T-helper 9 cell (primary cell): ENCODE measurements at regions not wholly inside any gene's neighbourhood (a gene's known extent, or its start where the extent isn't known, plus 50 kb on each side); places are given as distances from the start of the nearest gene placed in this dataset.

ENCODE experiments used
- DNase-seq: peaks from one replicate; pipeline ENCODE4 v3.0.0-alpha.2; 2020

DNA sequence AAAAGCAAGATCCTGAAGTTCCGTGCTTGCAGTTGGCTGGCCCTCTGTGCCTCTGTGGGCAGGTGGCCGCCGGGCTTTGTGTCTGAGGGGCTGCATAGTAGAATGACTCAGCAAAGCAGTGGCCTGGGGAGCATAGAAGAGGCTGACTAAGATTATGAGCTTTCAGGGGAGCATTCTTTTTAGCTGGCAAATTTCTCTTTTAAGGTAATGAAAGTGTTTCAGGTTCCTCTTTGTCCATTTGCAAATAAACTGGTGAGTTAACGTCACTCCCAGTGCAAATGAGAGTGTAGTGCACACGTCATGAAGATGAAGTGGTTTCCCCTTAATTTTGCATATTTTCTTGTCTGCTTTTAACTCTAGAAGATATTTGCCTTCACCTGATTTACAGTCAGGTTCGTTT, 98.6 kb downstream of the BCL2L11 start:
- DNase-seq: no peak

DNA sequence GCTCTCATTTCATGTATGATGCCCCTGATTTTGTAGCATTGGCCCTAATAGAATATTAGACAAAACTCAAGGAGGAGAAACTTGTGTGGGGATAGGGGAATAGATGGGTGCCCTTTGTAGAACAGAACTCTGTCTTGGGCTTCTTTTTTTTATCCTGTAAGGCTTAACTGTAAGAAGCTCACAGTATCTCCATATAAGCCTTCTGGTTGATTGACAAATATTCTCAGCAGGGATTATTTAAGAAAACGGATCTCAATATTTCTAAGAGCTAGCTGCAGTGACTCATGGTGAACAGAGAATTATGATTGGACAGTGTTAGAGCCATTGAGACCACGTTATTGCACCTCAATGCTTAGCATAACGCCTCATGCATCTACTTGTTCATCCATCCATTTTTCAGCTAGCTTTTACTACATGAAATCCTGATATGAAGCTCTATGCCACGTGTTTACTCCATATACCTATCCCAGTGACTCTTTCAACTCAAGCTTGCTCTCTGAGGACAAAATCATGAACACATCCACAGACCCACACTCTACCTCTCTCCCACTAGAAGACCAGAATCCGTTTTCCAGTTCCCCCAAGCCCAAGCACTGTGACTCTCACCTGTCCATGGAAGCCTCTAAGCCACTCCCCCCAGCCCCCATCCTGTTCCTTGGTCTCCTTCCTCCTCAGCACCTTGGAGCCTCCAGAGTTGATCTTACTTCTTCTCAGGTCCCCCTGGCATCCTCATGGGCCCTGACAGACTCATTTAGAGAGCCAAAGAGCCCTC, 99.2 kb downstream of the BCL2L11 start:
- no peak for DNase-seq

DNA sequence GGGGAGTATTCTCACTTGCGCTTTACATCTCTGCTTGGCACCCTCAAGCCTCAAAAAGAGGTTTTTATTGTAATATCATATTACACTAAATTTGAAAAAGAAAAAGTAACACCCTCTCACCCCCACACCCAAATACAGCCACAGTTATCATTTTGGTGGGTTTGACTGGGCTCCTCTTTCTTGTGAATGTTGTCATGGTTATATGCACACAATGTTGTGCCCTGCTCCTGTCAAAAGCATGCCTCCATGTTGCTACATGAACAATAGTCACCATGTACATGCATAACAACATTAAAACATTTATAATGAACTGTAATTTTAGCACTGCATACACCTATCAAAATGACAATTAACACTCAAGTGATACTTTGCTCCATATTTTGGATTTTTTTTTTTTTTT, 100.2 kb downstream of the BCL2L11 start:
- DNase-seq: no peak

DNA sequence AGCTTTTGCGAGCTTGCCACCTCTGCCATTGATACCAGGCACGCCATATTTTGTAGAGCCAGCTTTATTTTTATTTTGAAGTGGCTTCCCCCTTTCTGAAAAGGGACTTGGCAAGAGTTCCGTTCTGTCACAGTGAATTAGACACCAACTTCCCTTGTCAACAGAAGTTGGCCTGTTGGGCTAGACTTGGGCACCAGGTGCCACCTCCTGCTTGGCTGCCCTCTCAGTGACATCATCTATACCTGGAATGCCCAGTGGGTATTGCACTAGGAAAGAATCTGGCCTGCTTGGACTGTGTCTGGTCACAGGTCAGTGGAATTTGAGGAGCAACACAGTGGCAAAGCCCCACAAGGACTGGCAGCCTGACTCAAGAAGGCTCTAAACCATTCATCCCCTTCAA, 101.0 kb downstream of the BCL2L11 start:
- no peak for DNase-seq

GRCh38 chr2:111222204-111222866, 101.6 kb downstream of the BCL2L11 start:
- DNase-seq: no peak

DNA sequence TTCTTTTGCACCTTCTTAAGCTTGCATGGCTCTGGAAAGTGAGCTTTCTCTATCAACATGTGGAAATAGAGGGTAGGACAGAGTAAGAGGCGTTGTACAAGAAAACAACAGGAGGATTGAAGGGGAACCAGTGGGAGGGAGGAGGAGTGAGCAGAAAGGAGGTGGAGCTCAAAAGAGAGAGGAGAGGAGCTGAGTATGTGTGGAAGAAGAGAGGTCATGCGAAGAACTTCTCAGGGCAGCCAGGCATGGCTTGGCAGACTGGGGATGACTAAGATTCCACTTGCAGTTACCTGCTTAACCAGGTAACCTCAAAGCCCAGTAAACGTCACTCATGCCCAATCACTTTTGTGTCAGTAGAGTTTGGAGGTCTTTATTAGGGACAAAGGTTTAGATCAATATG, 105.1 kb downstream of the BCL2L11 start:
- no peak for DNase-seq

DNA sequence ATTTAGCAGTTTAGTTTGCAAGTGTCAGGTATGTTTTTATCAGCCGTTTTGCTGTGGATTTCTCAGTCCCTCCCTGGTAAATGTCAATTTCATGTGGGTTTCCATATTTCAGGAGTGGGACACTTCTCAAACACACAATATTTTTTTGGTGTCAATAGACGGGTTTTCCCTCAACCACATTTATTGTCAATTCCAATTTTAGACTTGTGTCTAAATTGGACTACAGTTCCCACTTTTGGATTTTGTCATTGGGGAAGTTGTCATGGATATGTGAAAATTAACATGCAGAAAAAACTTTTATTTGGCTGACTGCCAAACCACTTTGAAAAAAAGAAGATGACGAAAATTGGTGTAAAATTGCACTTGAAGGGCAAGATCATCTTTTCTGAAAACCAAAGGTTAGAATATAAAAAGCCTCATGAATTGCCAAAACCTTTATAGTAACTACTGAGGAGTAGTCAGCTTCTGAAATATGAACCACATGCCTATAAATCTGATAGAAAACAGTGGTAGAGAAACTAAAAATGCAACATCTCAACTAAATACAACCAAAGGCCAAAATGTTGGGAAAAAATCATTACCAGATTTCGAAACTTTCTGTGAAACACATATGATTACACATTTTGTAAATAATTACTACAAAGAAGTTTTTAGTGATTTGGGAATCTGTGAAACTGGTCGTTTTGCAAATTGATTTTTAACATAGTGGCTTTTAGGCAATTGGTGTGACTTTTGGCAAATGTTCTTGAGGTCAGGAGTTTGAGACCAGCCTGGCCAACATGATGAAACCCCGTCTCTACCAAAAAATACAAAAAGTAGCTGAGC, 106.4 kb downstream of the BCL2L11 start:
- no peak for DNase-seq

- no peak for DNase-seq
These were observed 107.0 kb downstream of the BCL2L11 start for GRCh38 chr2:111227716-111228141.

GRCh38 chr2:111231532-111232252, 111.0 kb downstream of the BCL2L11 start:
- DNase-seq: no peak

DNA sequence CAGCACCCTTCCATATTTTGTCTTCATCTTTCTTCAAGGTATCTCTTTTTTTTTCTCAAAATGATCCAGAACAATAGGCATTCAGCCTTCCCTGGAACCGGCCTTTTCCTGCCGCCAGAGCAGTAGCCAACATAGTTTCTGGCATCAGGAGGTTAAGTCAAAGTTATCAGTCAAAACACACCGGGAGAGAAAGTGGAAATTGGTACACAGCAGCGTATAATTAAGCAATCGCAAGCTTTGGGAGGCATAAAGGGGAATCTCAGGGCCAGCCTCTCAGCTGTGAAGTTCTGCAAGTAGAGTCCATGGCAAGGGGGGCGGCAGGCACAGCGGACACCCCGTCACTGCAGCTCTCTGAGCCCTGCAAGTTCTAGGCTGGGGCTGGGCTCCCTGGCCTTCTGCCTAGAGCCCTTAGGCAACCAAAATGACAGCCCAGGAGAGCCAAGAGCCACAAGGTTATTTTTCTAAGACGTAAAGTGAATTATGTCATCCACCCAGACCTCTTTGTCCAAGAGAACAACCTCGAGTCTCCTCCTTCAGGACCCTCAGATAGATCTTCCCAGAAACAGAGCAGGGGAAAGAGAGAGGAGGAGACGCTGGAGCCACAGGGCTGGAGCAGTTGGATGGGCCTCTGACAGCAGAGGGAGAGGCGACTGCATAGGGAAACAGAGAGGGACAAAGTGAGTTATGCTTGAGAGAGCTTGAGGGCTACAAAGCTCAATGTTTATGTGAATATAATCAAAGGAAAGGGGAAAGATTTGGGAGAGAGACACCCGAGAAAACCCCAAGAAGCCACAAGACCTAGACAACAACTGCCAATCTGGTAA, 114.7 kb downstream of the BCL2L11 start:
- DNase-seq: no peak

GRCh38 chr2:111236025-111236424, 115.3 kb downstream of the BCL2L11 start:
- no peak for DNase-seq

- no peak for DNase-seq
These were observed 117.6 kb downstream of the BCL2L11 start for GRCh38 chr2:111238296-111238695.

DNA sequence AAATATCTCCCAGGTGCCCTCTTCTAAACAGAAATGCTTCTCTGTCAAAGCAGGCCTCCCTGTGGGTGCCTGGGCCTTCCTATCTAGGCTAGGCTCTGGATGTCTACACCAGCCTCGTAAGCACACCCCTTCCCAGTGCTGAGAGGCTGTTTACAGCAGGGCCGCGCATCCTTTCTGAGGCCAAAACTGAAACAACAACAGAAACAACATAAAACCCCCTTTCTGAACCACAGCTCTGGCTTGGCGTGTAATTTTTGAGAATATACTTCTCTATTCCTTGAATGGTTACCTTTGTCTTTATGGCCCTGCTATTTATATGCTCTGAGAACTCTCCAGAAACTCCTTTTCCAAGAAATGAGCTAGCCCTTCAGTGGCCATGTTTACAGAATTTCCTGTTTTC, 118.4 kb downstream of the BCL2L11 start:
- no peak for DNase-seq

DNA sequence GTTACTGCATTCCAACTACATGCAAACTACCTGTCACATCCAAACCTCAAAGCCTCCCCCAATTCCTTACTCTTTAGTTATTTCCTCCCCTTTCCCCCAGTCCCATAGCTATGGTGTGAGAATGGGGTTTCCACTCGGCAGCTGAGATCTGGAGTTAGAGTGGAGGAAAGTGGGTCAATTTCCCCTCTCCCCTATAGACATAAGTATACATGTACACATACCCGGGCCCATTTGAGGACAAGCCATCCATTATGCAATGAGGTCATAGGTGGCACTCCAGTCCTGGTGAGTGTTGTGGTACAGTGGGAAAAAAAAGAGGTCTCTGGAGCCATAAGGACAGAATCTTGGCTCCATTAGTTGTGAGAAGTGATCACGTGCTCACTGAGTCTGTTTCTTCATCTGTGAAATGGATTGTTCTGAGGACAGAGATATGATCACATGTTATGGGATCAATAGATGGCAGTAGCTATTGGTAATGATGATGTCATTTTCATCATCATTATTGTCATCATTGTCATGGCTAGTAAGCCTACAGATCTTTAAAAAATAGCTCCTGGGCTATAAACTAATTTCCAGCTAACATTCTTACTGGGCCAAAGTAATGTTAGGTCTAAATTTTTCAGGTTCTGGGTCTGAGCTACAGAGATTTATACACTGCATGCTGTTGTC, 119.0 kb downstream of the BCL2L11 start:
- DNase-seq: no peak

DNA sequence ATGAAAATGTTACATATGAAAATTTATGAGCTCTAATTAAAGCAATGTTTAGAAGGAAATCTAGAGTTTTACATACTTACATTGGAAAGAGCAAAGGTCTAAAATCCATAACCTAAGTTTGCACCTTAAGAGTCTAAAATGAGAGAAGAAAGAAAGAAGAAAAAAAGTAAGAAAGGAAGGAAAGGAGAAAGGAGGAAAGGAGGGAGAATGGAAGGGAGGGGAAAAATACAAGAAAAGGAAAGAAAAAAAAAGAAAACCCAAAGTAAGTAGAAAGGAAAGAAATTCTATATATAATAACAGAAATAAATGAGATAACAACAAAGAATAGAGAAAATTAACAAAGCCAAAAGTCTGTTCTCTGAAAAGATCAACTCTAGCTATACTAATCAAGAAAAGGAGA, 122.6 kb downstream of the BCL2L11 start:
- no peak for DNase-seq

GRCh38 chr2:111244864-111245263, 124.2 kb downstream of the BCL2L11 start:
- DNase-seq: no peak

GRCh38 chr2:111246620-111247061, 125.9 kb downstream of the BCL2L11 start:
- DNase-seq: no peak

DNA sequence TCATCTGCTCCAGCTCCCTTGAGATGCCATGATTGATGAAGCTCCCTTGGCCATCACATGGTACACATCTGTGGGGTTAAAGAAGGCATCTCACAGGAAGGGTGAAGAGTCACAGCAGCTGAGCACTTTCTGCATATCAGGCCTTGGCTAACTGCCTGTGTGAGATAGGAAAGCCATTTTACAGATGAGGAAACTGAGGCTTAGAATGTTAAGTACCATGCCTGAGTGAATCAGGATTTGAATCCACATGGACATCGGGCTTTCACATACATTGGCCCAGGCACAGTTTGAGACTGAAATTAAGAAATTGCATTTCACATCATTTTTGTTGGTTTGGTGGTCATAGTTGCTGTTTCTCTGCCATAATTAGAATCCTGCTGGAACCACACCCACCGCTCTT, 126.8 kb downstream of the BCL2L11 start:
- DNase-seq: no peak

DNA sequence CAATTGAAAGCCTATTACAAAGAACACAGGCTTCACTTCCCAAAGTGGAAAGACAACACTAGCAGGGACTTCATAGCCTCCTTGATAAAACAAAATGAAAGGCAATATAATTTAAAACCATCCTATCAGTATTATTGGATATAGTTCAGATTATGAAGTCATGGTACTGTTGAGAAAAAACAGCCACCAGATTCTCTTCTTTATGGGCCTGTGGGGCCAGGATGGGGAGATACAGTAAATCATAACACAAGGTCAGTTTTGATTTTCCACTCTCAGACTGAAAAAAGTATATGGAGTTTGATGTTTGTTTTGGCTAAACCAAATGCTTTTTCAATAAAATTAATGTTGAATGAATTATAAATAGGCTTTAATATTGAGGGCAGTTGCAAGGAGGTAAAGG, 129.1 kb downstream of the BCL2L11 start:
- DNase-seq: no peak

DNA sequence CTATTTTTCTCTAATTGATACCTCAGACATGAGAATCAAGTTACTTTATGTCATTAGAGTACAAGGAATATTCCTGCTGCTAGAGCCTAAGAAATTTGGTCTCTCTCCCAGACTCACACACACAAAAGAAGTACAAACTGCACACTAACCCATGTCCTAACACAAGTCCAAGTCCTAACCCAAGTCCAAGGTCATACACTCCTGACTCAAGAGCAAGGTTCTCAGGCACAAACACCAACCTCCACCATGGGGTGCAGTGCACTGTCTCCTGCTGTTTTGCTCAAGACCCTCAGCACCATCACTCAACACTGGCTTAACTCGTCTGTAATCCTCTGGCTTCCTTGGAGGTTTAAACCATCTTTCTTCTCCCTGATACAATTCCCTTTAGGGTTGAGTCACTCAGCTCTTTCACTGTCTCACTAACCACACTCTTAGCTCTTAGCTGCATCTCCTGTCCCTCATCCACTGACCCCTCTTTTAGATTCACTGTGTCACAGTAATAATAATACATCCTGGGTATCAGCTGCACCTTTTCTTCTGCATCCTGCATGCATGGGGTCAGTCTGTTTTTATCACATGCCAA, 129.8 kb downstream of the BCL2L11 start:
- DNase-seq: no peak

DNA sequence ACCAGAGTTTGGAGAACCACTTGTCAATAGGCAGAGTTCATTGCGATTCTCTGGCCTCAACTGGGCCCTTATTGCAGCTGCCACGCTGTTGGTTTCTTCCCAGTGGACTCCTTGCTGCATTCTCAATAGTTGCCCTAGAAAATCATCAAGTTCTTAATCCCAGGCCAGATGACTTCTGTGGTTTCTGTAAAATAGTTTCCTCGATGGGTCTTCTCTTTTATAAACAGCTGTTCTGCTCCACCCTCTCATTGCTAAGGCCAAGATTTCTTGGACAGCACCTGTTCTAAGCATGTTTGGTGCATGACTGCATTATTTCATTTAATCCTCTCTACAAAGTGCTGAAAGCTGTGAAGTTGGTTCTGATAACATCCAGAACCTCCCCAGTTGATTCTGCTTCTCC, 131.0 kb downstream of the BCL2L11 start:
- no peak for DNase-seq
